Left kidney (tissue), 1 donor: ENCODE measurements at regions not wholly inside any gene's neighbourhood (a gene's known extent, or its start where the extent isn't known, plus 50 kb on each side); places are given as distances from the start of the nearest gene placed in this dataset.

ENCODE experiments used
- DNase-seq: peaks from one replicate; pipeline ENCODE4 v3.0.0-alpha.2; 2013

- DNase-seq = no peak
Observed at GRCh38 chr15:31262901-31263671, 63.5 kb upstream of the KLF13 start.

GRCh38 chr15:31263751-31264558 lies 62.7 kb upstream of the KLF13 start:
- DNase-seq = no peak

GRCh38 chr15:31264559-31265089 lies 62.0 kb upstream of the KLF13 start:
- no peak for DNase-seq

GRCh38 chr15:31265090-31265870 lies 61.4 kb upstream of the KLF13 start:
- no peak for DNase-seq

GRCh38 chr15:31265871-31266711 lies 60.5 kb upstream of the KLF13 start:
- no peak for DNase-seq

- DNase-seq = no peak
Observed at GRCh38 chr15:31266712-31267111, 59.9 kb upstream of the KLF13 start.

GRCh38 chr15:31267161-31268107 lies 59.2 kb upstream of the KLF13 start:
- DNase-seq = no peak

GRCh38 chr15:31268108-31268501 lies 58.5 kb upstream of the KLF13 start:
- no peak for DNase-seq

- DNase-seq = no peak
Observed at GRCh38 chr15:31268911-31269784, 57.5 kb upstream of the KLF13 start.

GRCh38 chr15:31269816-31270575 lies 56.6 kb upstream of the KLF13 start:
- DNase-seq = no peak

GRCh38 chr15:31270767-31271166 lies 55.9 kb upstream of the KLF13 start:
- DNase-seq = no peak

- DNase-seq = no peak
Observed at GRCh38 chr15:31271224-31271635, 55.4 kb upstream of the KLF13 start.

GRCh38 chr15:31271711-31272557 lies 54.7 kb upstream of the KLF13 start:
- DNase-seq = no peak

- DNase-seq = no peak
Observed at GRCh38 chr15:31272558-31273257, 53.9 kb upstream of the KLF13 start.

- DNase-seq = no peak
Observed at GRCh38 chr15:31273258-31273941, 53.2 kb upstream of the KLF13 start.
